Ovary (tissue), 7 donors: ENCODE measurements at regions not wholly inside any gene's neighbourhood (a gene's known extent, or its start where the extent isn't known, plus 50 kb on each side); places are given as distances from the start of the nearest gene placed in this dataset.

Experiments used
- DNase-seq, 5 donors: peaks; one replicate each; pipeline ENCODE4 v3.0.0-alpha.2; 2019 to 2020
- H3K27ac ChIP-seq, 2 donors: fragments of 200-600 bp; one replicate each; pipeline versions ENCODE4 v1.5.1 to v1.8.0; 2019 to 2022
- H3K27me3 ChIP-seq: fragments of 200-600 bp; one replicate; pipeline ENCODE4 v1.8.0; 2022
- H3K36me3 ChIP-seq: fragments of 200-600 bp; sonication (generic); one replicate; pipeline ENCODE4 v1.5.1; 2019
- H3K4me1 ChIP-seq: one replicate; pipeline ENCODE4 v1.8.1; 2013; ENCODE audit warnings: mild to moderate bottlenecking, moderate library complexity; ENCODE audit not compliant: insufficient read depth
- H3K4me3 ChIP-seq: fragments of 200-600 bp; sonication (generic); one replicate; pipeline ENCODE4 v1.5.1; 2017
- H3K9me3 ChIP-seq, 2 donors: fragments of 200-600 bp in 1 of 2; sonication (generic) in 1 of 2; one replicate each; pipeline versions ENCODE4 v1.5.1 to v1.8.1; 2013 to 2019; ENCODE audit warnings: mild to moderate bottlenecking in 1 of 2, moderate library complexity in 1 of 2
- CTCF ChIP-seq, 3 donors: fragments of 450-650 bp in 2 of 3; fragments of 200-600 bp in 1 of 3; IDR thresholded peaks; one replicate each; pipeline versions ENCODE4 v1.5.1 to v1.8.0; 2016 to 2022; ENCODE audit warnings: antibody characterized with exemption in 3 of 3, mild to moderate bottlenecking in 1 of 3
- EP300 ChIP-seq: sonication (generic); formaldehyde crosslinking; IDR thresholded peaks from one replicate; pipeline ENCODE4 v1.6.1; 2017; ENCODE audit warnings: antibody characterized with exemption
- POLR2A ChIP-seq: fragments of 450-650 bp; IDR thresholded peaks from one replicate; pipeline ENCODE4 v1.6.1; 2017; ENCODE audit warnings: antibody characterized with exemption, mild to moderate bottlenecking, moderate library complexity
- WGBS, 3 donors: extraction: QIAGEN DNeasy Blood & Tissue Kit in 1 of 3; methylation state at CpG; one replicate each; pipeline versions ENCODE4 v1.1.5 to v1.1.7; 2013 to 2017; 5-methylcytosine and 5-hydroxymethylcytosine counted together
- intact Hi-C, 4 donors: fragments of 100-400 bp; cut with DNase I; formaldehyde crosslinking; loops; one replicate each; pipeline versions ENCODE4 v1.11.0 to v1.15.1; 2022 to 2023
- donor health status: DM: no; HTN: no; CAD: no; lungs with moderate emphysema.
- donor health status: DM: no; HTN: no; CAD: no.
- donor health status: Bipolar disorder and iron deficiency.
- donor health status: DM: no; HTN: no; CAD: no.
- donor health status: DM: yes; HTN: yes; CAD: no.

GRCh38 chrX:79588233-79588632 lies 221.1 kb upstream of the ITM2A start:
- no peaks in the 10 kb centered on the region for H3K36me3 ChIP-seq
- no peak for DNase-seq
- H3K9me3 ChIP-seq, result no peaks in the 10 kb centered on the region
- no peak overlapping the region for H3K27ac ChIP-seq
- intact Hi-C loops, result no loop called here
- no peaks in the 10 kb centered on the region for H3K4me1 ChIP-seq
- TF ChIP-seq CTCF (IDR thresholded peaks at IDR 0.05) (no peak), POLR2A (no peak), EP300 (no peak)
- no peak overlapping the region for H3K4me3 ChIP-seq
- no peaks in the 10 kb centered on the region for H3K27me3 ChIP-seq

DNA sequence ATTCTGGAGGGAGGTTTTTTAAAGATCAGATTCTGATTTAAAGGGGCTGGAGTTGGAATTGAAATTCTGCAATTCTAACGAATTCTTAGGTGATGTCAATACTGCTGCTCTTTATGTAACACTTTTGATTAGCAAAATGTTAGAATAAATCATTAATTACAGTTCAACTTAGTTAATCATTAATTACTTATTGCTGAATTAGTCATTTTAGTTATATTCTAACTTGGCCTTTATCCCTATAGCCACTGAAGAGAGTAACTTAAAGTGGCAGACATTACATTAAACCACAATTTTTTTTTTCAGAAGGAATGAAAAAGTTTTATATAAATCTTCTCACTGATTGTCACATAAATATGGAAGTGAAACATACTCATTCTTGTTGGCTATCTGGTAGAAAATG lies 206.6 kb upstream of the ITM2A start:
- no peaks in the 10 kb centered on the region for H3K36me3 ChIP-seq
- DNase-seq, result no peak
- WGBS, 3 donors, result 32 to 34% (median 33%) methylated on average over 1 of the region's 1 CpG
- no peaks in the 10 kb centered on the region for H3K4me1 ChIP-seq
- TF ChIP-seq POLR2A (no peak), CTCF (IDR thresholded peaks at IDR 0.05) (no peak), EP300 (no peak)
- no peaks in the 10 kb centered on the region for H3K9me3 ChIP-seq
- intact Hi-C loops, result no loop called here
- no peak overlapping the region for H3K4me3 ChIP-seq
- H3K27ac ChIP-seq, result no peak overlapping the region
- H3K27me3 ChIP-seq, result no peaks in the 10 kb centered on the region

- no peak overlapping the region for H3K4me3 ChIP-seq
- intact Hi-C loops, result no loop called here
- TF ChIP-seq POLR2A, result no peak
- TF ChIP-seq CTCF (IDR thresholded peaks at IDR 0.05), result no peak
- TF ChIP-seq EP300, result no peak
- H3K27me3 ChIP-seq, result no peaks in the 10 kb centered on the region
- H3K9me3 ChIP-seq, result no peaks in the 10 kb centered on the region
- no peak overlapping the region for H3K27ac ChIP-seq
- 45 to 61% (median 57%) methylated on average over 6 of the region's 6 CpGs for WGBS, 3 donors
- no peaks in the 10 kb centered on the region for H3K4me1 ChIP-seq
- no peak for DNase-seq
- no peaks in the 10 kb centered on the region for H3K36me3 ChIP-seq
Observed at GRCh38 chrX:79572566-79572965, 205.4 kb upstream of the ITM2A start.

GRCh38 chrX:79570524-79571240 lies 203.5 kb upstream of the ITM2A start:
- DNase-seq, result no peak
- H3K4me3 ChIP-seq, result no peak overlapping the region

More at GRCh38 chrX:79570524-79571240, 203.5 kb upstream of the ITM2A start:
- intact Hi-C loops, result no loop called here
- H3K27ac ChIP-seq, result no peak overlapping the region
- H3K27me3 ChIP-seq, result no peaks in the 10 kb centered on the region
- 55 to 65% (median 64%) methylated on average over 8 of the region's 8 CpGs for WGBS, 3 donors
- TF ChIP-seq CTCF (IDR thresholded peaks at IDR 0.05) (no peak), POLR2A (no peak), EP300 (no peak)
- H3K9me3 ChIP-seq, result no peaks in the 10 kb centered on the region
- no peaks in the 10 kb centered on the region for H3K36me3 ChIP-seq
- H3K4me1 ChIP-seq, result no peaks in the 10 kb centered on the region
